Skeletal muscle tissue (tissue), 3 donors: ENCODE measurements at regions not wholly inside any gene's neighbourhood (a gene's known extent, or its start where the extent isn't known, plus 50 kb on each side); places are given as distances from the start of the nearest gene placed in this dataset.

Source experiments
- H3K27ac ChIP-seq: one replicate; pipeline ENCODE4 v1.7.0; 2013; ENCODE audit warnings: mild to moderate bottlenecking, low read depth, low read length, inconsistent platforms
- H3K27me3 ChIP-seq, 3 donors: one replicate each; pipeline ENCODE4 v1.7.0; 2013; ENCODE audit warnings: low read length in 3 of 3; ENCODE audit not compliant: control insufficient read depth in 3 of 3, insufficient read depth in 3 of 3
- H3K36me3 ChIP-seq, 3 donors: one replicate each; pipeline ENCODE4 v1.7.0; 2013; ENCODE audit warnings: low read length in 3 of 3; ENCODE audit not compliant: control insufficient read depth in 3 of 3, insufficient read depth in 3 of 3
- H3K4me1 ChIP-seq, 3 donors: one replicate each; pipeline ENCODE4 v1.7.0; 2013; ENCODE audit warnings: low read length in 3 of 3, mild to moderate bottlenecking in 3 of 3; ENCODE audit not compliant: control insufficient read depth in 3 of 3, insufficient read depth in 3 of 3
- H3K4me3 ChIP-seq, 3 donors: one replicate each; pipeline ENCODE4 v1.7.0; 2013; ENCODE audit warnings: low read length in 3 of 3
- H3K9ac ChIP-seq, 3 donors: one replicate each; pipeline ENCODE4 v1.7.0; 2013; ENCODE audit warnings: low read length in 3 of 3, mild to moderate bottlenecking in 3 of 3, moderate library complexity in 2 of 3, low read depth in 1 of 3
- H3K9me3 ChIP-seq, 3 donors: one replicate each; pipeline ENCODE4 v1.7.0; 2013; ENCODE audit warnings: low read length in 3 of 3; ENCODE audit not compliant: control insufficient read depth in 3 of 3
- donor health status: Osteomylitis.

DNA sequence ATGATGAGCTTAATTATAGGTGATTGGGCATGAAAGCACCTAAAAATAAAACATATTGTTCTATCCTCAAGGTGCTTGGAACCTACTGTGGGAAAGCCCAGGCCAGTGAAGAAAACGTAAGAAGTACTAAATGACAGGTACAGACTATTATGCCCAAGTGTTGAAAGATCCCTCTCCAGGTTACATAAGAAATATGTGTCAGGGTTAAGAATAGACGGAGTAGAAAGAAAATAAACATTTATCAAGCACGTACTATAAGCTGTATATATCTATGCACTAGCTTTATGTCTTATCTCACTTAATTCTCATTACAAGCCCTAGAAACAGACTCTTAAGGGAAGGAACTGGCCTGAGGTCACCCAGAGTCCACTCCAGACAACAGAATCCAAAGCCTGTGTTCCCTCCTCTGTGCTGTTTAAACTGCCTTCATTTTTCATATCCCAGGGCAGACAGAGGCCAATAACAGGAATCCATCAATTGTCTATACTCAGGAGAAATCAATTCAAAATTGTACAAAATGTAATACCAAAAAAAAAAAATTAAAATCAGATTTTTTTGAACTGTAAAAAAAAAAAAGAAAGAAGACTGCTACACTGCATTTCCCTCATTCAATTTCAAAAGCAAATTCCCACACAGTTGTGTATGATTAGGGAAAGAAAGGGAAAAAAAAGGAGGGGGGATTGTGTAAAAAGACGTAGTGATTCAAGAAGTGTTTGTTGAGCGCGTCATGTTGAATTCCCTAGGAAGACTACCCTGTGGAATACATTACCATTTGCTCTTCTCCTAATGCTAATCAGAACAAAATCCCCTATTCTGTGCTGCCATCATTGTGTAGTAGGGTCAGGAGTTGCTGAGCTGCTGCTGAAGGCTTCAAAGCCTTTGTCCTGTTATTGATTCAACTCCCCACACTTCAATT, 156.3 kb downstream of the IRS1 start:
- H3K36me3 ChIP-seq, result no peaks in the 10 kb centered on the region
- peaks cover 0 to 6% (median 3%) of the 10 kb centered on the region in 3 donors for H3K27me3 ChIP-seq
- peaks cover 2 to 10% (median 3%) of the 10 kb centered on the region in 3 donors for H3K4me1 ChIP-seq
- H3K9ac ChIP-seq, result no peak overlapping the region
- peak overlapping the region; percentile 22 for H3K27ac ChIP-seq
- H3K9me3 ChIP-seq, result peaks cover 0 to 2% (median 0%) of the 10 kb centered on the region in 3 donors
- H3K4me3 ChIP-seq, result no peak overlapping the region

DNA sequence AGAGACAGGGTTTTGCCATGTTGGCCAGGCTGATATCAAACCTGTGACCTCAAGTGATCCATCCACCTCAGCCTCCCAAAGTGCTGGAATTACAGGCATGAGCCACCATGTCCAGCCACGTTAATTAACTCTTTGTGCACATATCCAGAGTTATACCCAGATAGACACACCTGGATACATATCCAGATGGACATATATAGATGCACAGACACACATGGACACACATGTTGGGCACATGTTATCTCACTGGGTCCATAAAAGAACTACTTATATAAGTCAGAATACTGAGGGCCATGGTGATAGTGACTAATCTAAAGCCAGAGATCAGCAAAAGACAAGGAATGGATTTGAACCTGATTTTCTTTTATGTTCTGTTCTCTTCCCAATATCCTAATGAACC, 158.6 kb downstream of the IRS1 start:
- Histone ChIP-seq H3K9me3 (peaks cover 0 to 2% (median 0%) of the 10 kb centered on the region in 3 donors), H3K27ac (no peak overlapping the region), H3K36me3 (no peaks in the 10 kb centered on the region), H3K27me3 (peaks cover 0 to 2% (median 0%) of the 10 kb centered on the region in 3 donors), H3K9ac (no peak overlapping the region), H3K4me3 (no peak overlapping the region), H3K4me1 (peaks cover 2 to 10% (median 3%) of the 10 kb centered on the region in 3 donors)

GRCh38 chr2:226640501-226640900, 159.1 kb downstream of the IRS1 start:
- H3K9ac ChIP-seq, result no peak overlapping the region

DNA sequence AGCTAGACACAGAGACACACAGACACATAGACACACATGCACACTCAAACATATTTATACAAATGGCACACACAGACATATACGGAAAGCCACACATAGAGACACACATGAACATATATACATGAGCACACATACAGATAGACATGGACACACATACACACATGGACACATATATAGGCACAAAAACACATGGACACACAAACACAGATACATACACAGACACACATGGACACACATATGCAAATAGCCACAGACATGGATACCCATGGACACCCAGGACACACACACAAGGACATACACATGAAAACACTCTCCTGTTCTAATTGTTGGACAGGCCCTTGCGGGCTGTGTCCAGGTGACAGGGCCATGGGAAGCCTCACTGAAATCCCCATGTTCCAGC, 160.1 kb downstream of the IRS1 start:
- H3K4me3 ChIP-seq, result no peak overlapping the region
- H3K27ac ChIP-seq, result no peak overlapping the region

More at GRCh38 chr2:226640501-226640900, 159.1 kb downstream of the IRS1 start:
- no peaks in the 10 kb centered on the region for H3K36me3 ChIP-seq
- no peak overlapping the region for H3K27ac ChIP-seq
- H3K4me1 ChIP-seq, result peaks cover 2 to 10% (median 3%) of the 10 kb centered on the region in 3 donors
- H3K9me3 ChIP-seq, result peaks cover 0 to 2% (median 0%) of the 10 kb centered on the region in 3 donors
- no peak overlapping the region for H3K4me3 ChIP-seq
- H3K27me3 ChIP-seq, result no peaks in the 10 kb centered on the region

DNA sequence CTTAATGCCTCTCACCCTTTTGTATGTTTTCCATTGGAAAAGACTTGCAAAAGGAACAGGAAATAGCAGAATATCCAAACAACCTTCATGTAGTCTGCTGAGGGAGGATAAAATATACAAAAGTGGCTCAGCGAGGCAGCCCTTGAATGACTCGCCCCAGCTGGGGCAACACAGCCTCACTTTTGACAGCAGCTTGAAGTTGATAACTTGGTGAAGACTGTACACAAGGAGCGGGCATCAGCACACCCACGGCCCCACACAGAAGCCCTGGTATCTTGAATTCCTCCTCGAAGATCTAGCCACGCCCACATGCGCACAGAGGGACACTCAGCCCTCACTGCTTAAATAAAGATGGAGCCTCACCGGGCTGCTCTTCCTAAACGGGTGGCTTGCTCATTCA, 161.0 kb downstream of the IRS1 start:
- no peaks in the 10 kb centered on the region for H3K27me3 ChIP-seq
- H3K9me3 ChIP-seq, result peaks cover 0 to 2% (median 0%) of the 10 kb centered on the region in 3 donors
- H3K27ac ChIP-seq, result no peak overlapping the region
- H3K4me3 ChIP-seq, result no peak overlapping the region
- peaks cover 0 to 2% (median under 1%) of the 10 kb centered on the region in 3 donors for H3K4me1 ChIP-seq
- H3K9ac ChIP-seq, result no peak overlapping the region
- H3K36me3 ChIP-seq, result no peaks in the 10 kb centered on the region

More for the DNA sequence above, 160.1 kb downstream of the IRS1 start:
- H3K4me1 ChIP-seq, result peaks cover 2 to 9% (median 3%) of the 10 kb centered on the region in 3 donors
- H3K27me3 ChIP-seq, result no peaks in the 10 kb centered on the region
- H3K36me3 ChIP-seq, result no peaks in the 10 kb centered on the region
- peaks cover 0 to 2% (median 0%) of the 10 kb centered on the region in 3 donors for H3K9me3 ChIP-seq
- H3K9ac ChIP-seq, result no peak overlapping the region

- H3K27me3 ChIP-seq, result no peaks in the 10 kb centered on the region
- H3K9me3 ChIP-seq, result peaks cover 0 to 2% (median 0%) of the 10 kb centered on the region in 3 donors
- H3K27ac ChIP-seq, result no peak overlapping the region
- peaks cover 0 to 2% (median 0%) of the 10 kb centered on the region in 3 donors for H3K4me1 ChIP-seq
- H3K9ac ChIP-seq, result no peak overlapping the region
- H3K36me3 ChIP-seq, result no peaks in the 10 kb centered on the region
- H3K4me3 ChIP-seq, result no peak overlapping the region
Observed at GRCh38 chr2:226637383-226637782, 162.2 kb downstream of the IRS1 start.

DNA sequence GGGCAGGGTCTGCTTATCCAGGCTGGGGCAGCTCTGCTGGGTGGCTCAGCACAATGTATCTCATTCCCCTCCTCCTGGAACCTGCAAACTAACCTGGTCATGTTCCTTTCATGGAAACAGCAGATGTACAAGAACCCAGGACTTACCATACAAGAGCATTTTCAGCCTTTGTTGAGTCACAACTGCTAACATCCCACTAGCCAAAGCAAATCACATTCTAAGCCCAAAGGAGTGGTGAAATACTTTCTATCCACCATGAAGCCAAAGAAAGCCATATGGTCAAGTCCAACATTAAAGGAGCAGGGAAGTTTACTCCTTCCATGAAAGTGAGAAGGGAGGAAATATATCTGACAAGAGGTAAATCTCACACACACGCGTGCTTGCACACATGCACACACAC, 163.0 kb downstream of the IRS1 start:
- Histone ChIP-seq H3K4me3 (no peak overlapping the region), H3K9me3 (peaks cover 0 to 2% (median 0%) of the 10 kb centered on the region in 3 donors), H3K36me3 (no peaks in the 10 kb centered on the region), H3K27me3 (no peaks in the 10 kb centered on the region), H3K4me1 (peaks cover 0 to 5% (median 3%) of the 10 kb centered on the region in 3 donors), H3K27ac (no peak overlapping the region), H3K9ac (no peak overlapping the region)

DNA sequence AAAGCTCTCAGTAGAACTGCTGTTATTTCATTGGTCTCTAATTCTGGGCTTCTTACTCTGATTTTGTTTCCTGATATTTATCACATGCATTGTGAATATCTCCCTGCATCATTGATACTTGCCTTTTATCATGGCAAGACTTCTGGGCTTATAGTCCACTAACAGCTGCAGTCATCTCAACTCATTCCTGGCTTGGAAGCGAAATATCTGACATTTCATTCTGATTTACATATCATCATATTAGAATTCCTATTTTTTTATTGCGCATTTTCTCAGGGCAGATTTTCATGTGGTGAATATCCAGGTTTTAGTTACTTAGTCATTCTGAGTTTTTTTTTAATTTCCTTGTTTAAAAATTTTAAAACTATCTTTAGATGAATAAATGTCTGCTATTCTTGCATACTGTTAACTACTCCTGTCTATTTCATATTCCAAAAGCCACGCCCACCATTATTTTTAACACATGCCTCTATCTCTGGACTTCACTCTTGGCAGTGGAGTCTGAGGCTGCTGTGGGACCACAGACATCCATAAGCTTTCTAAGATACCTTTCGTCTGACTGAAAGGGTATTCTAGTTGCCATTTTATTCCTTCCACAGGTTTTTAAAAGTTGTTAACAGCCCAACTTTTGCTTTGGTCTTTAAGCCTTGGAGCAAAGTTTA, 164.5 kb downstream of the IRS1 start:
- Histone ChIP-seq H3K27me3 (no peaks in the 10 kb centered on the region), H3K9ac (no peak overlapping the region), H3K4me3 (no peak overlapping the region), H3K36me3 (no peaks in the 10 kb centered on the region), H3K27ac (no peak overlapping the region), H3K9me3 (no peaks in the 10 kb centered on the region), H3K4me1 (peaks cover 0 to 5% (median 4%) of the 10 kb centered on the region in 3 donors)

GRCh38 chr2:226631671-226632070, 167.9 kb downstream of the IRS1 start:
- Histone ChIP-seq H3K9ac (peak overlapping the region in 1 of 3 donors; percentile 28), H3K27me3 (no peaks in the 10 kb centered on the region), H3K27ac (no peak overlapping the region), H3K36me3 (no peaks in the 10 kb centered on the region), H3K4me3 (no peak overlapping the region), H3K4me1 (peaks cover 0 to 5% (median 4%) of the 10 kb centered on the region in 3 donors), H3K9me3 (no peaks in the 10 kb centered on the region)

DNA sequence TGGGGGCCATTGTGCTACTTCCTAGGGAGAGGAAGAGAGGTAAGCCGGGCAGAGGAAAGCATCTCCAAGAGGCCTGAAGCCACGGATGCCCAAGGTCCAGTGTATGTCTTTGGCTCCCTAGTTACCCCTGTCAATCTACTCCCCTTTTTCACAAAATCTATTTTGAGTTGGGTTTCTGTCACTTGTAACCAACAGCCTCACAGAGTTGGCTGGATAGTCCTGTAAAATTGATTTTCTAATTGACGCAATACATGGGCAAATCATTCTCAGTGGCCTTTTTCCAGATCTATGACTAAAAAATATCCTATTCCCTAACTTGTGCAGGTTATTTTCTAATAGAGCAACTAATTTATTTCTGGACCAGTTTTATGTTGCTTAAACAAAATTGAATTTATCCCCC, 168.4 kb downstream of the IRS1 start:
- Histone ChIP-seq H3K27me3 (no peaks in the 10 kb centered on the region), H3K4me1 (peaks cover 0 to 5% (median 4%) of the 10 kb centered on the region in 3 donors), H3K9me3 (no peaks in the 10 kb centered on the region), H3K36me3 (no peaks in the 10 kb centered on the region), H3K9ac (no peak overlapping the region), H3K27ac (no peak overlapping the region), H3K4me3 (no peak overlapping the region)
